HCT116 (cell line): ENCODE measurements at regions not wholly inside any gene's neighbourhood (a gene's known extent, or its start where the extent isn't known, plus 50 kb on each side); places are given as distances from the start of the nearest gene placed in this dataset.

Experiments
- EGR1 ChIP-seq: IDR thresholded peaks from 2 replicates; pipeline ENCODE4 v1.6.1; 2012; ENCODE audit warnings: low read depth
- JUND ChIP-seq: IDR thresholded peaks from 2 replicates; pipeline ENCODE4 v1.6.1; 2012
- POLR2AphosphoS5 ChIP-seq: IDR thresholded peaks from 2 replicates; pipeline ENCODE4 v1.6.1; 2011; ENCODE audit warnings: mild to moderate bottlenecking, low read depth, low read length, moderate library complexity
- YY1 ChIP-seq: IDR thresholded peaks from 2 replicates; pipeline ENCODE4 v1.6.1; 2011; ENCODE audit warnings: low read length, low read depth, moderate library complexity, mild to moderate bottlenecking; ENCODE audit not compliant: insufficient replicate concordance; ENCODE audit errors: extremely low read depth
- TF ChIP-seq, protein P1 (sequence below): IDR thresholded peaks from 2 replicates; pipeline ENCODE4 v1.6.1; 2012
- TF ChIP-seq, protein P2 (sequence below), 3 experiments: fragments of 200-600 bp in 1 of 3; sonication (generic) in 1 of 3; IDR thresholded peaks in 2 of 3; conservative IDR thresholded peaks in 1 of 3; 2 replicates each; pipeline ENCODE4 v1.5.1; 2012 to 2017; ENCODE audit warnings: low read depth in 2 of 3, low read length in 2 of 3, antibody characterized with exemption in 1 of 3, borderline replicate concordance in 1 of 3, control low read depth in 1 of 3, mild to moderate bottlenecking in 1 of 3, mixed read lengths in 1 of 3, mixed run types in 1 of 3, moderate library complexity in 1 of 3; ENCODE audit not compliant: insufficient read depth in 1 of 3

DNA sequence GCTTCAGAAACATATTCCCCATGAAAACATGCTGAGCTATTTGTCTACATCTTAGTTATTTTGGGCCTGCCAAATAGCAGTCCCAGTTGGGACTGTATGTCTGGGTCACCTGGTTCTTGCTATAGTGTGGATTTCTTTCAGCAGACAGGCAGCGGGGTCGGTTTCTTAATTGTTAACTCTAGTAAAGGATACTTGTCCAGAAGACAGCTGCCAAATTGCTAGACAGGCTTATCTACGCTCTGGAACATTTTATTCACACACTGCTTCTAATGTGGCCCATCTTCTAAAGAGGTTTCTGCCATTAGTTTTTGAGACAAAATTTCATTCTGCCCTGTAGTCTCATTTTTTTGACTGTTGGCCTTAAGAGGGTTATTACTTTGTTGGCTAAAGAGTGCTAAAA, 217.9 kb downstream of the RWDD3 start:
- TF ChIP-seq, protein P1, sequence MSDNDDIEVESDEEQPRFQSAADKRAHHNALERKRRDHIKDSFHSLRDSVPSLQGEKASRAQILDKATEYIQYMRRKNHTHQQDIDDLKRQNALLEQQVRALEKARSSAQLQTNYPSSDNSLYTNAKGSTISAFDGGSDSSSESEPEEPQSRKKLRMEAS: no peak
- TF ChIP-seq, protein P2, sequence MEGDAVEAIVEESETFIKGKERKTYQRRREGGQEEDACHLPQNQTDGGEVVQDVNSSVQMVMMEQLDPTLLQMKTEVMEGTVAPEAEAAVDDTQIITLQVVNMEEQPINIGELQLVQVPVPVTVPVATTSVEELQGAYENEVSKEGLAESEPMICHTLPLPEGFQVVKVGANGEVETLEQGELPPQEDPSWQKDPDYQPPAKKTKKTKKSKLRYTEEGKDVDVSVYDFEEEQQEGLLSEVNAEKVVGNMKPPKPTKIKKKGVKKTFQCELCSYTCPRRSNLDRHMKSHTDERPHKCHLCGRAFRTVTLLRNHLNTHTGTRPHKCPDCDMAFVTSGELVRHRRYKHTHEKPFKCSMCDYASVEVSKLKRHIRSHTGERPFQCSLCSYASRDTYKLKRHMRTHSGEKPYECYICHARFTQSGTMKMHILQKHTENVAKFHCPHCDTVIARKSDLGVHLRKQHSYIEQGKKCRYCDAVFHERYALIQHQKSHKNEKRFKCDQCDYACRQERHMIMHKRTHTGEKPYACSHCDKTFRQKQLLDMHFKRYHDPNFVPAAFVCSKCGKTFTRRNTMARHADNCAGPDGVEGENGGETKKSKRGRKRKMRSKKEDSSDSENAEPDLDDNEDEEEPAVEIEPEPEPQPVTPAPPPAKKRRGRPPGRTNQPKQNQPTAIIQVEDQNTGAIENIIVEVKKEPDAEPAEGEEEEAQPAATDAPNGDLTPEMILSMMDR (IDR thresholded peaks at IDR 0.05 in 2 of 3, conservative IDR thresholded peaks at IDR 0.05 in 1 of 3; ENCODE audit: borderline replicate concordance in 1 of 3, insufficient read depth in 1 of 3, low read depth in 2 of 3, low read length in 2 of 3): no peak
- TF ChIP-seq JUND (no peak), YY1 (no peak), EGR1 (no peak), POLR2AphosphoS5 (no peak)
